VCaP (cell line): ENCODE measurements at regions not wholly inside any gene's neighbourhood (a gene's known extent, or its start where the extent isn't known, plus 50 kb on each side); places are given as distances from the start of the nearest gene placed in this dataset.
"Not testable (repeated sequence)": the region's sequence is repeated elsewhere in the genome, so short reads cannot be mapped to it uniquely, and the experiment has no call there.

ENCODE experiments used
- H3K27ac ChIP-seq: fragments of 450-650 bp; 2 replicates; pipeline ENCODE4 v1.5.1; 2017
- TF ChIP-seq, protein P1 (sequence below): fragments of 450-650 bp; conservative IDR thresholded peaks from 2 replicates; pipeline ENCODE4 v1.5.1; 2017; ENCODE audit warnings: mild to moderate bottlenecking, moderate library complexity

DNA sequence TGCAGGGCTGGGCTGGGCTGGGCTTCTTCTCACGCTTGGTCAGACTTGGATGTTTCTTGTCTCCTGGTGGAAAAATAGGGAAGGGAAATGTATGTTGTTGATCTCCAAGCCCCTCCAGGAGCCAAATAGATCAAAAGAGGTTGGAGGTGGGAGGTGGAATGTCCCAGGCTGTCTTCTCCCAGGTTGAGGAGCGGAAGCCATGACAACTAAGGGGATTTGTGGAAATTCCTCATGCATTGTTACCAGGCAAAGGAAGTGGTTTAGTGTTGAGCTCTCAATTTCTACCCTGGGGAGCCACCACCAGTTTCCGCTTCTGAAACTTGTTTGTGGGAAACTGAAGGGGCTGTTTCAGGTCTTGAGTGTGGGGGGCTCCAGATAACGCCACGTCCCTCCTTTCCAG, 79.0 kb downstream of the SPRY4 start:
- TF ChIP-seq, protein P1, sequence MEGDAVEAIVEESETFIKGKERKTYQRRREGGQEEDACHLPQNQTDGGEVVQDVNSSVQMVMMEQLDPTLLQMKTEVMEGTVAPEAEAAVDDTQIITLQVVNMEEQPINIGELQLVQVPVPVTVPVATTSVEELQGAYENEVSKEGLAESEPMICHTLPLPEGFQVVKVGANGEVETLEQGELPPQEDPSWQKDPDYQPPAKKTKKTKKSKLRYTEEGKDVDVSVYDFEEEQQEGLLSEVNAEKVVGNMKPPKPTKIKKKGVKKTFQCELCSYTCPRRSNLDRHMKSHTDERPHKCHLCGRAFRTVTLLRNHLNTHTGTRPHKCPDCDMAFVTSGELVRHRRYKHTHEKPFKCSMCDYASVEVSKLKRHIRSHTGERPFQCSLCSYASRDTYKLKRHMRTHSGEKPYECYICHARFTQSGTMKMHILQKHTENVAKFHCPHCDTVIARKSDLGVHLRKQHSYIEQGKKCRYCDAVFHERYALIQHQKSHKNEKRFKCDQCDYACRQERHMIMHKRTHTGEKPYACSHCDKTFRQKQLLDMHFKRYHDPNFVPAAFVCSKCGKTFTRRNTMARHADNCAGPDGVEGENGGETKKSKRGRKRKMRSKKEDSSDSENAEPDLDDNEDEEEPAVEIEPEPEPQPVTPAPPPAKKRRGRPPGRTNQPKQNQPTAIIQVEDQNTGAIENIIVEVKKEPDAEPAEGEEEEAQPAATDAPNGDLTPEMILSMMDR: no peak
- H3K27ac ChIP-seq: no peak overlapping the region

DNA sequence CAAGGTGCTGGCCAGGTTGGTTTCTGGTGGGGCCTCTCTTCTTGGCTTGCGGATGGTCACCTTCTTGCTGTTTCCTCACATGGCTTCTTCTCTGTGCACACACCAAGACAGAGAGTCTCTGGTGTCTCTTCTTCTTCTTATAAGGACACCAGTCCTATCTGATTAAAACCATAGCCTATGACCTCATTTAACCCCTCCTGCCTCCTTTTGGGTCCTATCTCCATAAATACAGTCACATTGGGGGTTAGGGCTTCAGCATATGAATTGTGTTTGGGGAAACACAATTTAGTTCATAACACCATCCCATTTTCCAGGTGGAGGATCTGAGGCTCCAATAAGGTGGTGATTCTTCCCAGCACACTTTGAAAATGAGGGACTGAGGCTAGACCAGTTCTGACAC, 80.4 kb downstream of the SPRY4 start:
- no peak overlapping the region for H3K27ac ChIP-seq
- TF ChIP-seq, protein P1: no peak

DNA sequence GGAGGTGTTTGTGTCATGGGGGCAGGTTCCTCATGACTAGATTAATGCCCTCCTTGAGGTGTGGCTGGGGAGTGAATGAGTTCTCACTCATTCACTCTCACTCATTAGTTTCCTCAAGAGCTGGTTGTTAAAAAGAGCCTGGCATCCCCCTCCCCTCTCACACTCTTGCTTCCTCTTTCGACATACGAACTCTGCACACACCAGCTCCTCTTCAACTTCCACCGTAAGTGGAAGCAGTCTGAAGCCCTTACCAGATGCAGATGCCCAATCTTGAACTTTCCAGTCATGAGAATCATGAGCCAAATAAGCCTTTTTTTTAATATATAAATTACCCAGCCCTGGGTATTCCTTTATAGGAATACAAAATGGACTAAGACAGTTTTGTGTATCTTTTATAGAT, 82.5 kb downstream of the SPRY4 start:
- no peak overlapping the region for H3K27ac ChIP-seq
- TF ChIP-seq, protein P1: no peak

DNA sequence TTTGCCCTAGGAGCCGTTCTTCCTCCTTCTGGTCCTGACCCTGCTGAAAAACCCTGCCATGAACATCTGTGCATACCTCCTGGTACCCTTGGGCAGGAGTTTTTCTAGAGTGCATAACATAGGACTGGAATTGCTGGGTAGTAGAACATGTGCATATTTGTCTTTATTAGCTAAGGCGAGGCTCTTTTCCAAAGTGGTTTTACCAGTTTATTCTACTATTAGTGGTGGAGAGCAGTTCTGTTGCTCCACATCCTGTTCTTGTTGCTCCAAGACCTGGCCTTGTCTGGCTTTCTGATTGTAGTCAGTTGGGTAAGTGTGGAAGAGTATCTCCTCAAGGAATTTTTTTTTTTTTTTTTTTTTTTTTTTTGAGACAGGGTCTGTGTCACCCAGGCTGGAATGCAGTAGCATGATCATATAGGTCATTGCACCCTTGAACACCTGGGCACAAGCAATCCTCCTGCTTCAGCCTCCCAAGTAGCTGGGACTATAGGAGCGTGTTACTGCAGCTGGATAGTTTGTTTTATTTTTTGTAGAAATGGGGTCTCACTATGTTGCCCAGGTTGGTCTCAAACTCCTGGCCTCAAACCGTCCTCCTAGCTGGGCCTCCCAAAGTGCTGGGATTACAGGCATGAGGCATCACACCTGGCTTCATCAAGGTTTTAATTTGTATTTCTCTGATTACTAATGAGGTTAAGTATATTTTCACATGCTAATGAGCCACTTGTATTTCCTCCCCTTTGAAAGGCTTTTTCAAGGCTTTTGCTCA, 85.2 kb downstream of the SPRY4 start:
- peak overlapping the region; percentile 25; the same call in 1 of the 2 replicates for H3K27ac ChIP-seq
- TF ChIP-seq, protein P1: no peak

DNA sequence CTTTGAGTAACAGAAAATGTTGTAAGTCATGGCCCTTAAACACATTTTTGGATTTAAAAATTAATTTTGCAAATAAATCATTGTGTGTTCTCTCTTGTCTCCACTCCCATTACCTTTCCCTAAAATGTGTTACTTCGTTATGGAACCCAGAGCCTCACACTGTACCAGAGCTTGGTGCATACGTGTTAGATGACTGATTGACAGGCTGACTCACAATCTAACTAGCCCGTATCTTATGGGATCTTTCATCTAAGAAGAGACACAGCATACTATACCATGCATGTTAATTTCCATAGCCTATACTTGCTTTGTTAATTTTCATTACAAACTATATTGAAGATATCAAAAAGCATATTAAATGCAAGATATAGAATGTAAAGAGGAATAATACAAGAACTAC, 87.1 kb downstream of the SPRY4 start:
- TF ChIP-seq, protein P1: no peak

DNA sequence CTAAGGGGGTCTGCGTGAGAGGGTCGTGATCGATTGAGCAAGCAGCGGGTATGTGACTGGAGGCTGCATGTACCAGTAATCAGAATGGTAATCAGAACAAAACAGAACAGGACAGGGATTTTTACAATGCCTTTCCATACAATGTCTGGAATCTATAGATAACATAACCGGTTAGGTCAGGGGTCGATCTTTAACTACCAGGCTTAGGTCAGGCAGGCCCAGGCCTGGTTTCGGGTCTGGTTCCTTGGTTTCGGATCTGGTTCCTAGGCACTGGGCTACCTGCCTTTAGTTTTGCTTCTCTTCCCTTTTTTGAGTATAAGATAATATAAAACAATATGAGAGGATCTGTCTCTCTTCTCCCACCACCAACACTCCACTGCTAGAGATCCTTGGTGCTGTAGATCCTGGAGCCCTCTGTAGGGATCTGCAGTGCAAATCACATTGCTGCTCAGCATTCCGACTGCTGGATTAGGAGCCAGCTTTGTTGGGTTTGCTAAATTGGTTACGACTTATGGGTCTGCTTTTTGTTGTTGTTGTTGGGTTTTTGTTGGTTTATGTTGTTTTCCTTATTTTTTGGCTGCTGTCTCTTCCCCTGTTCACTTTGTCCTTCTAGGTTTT, 88.0 kb downstream of the SPRY4 start:
- not testable (repeated sequence) for H3K27ac ChIP-seq

More for the DNA sequence above, 87.1 kb downstream of the SPRY4 start:
- H3K27ac ChIP-seq: no peak overlapping the region

DNA sequence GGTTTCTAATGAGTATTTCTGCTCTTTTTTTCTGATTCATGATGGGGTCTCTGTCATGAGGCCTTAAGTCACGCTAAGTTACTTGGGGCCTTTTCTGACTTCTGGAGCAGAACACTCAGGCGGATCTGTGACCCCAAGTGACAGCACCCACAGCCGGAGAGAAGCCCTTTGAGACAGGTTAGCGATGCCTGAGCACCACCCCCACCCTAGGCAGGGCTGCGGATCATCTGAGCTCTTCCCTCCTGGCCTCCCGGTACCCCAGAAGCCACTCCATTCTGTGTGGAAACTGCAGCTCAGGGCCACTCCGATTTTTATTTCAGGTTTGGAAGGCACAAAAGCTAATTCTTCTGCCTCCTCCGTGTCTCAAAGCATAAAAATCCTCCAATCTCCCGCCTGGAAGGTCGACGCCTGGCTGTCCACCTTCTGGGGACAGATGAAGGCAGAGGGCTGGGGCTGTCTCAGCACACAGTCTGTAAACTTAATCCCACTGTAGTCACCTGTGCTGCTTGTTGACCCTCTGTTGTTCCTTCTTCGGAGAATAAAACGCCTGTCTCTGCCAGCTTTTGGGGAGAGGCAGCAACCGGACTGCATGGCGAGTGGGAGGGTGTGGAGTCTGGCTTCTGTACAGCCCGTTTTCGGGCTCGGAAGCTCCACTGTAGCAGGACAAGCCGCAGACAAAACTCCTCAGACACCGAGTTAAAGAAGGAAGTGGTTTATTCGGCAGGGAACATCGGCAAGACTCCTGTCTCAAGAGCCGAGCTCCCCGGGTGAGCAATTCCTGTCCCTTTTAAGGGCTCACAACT, 88.8 kb downstream of the SPRY4 start:
- TF ChIP-seq, protein P1: no peak
- no peak overlapping the region; the same call in 1 of the 2 replicates for H3K27ac ChIP-seq
